ENCODE measurements at regions not wholly inside any gene's neighbourhood (a gene's known extent, or its start where the extent isn't known, plus 50 kb on each side); places are given as distances from the start of the nearest gene placed in this dataset.

- Histone ChIP-seq H2AFZ (ENCODE audit: low read length) (no peak overlapping the region), H3K36me3 (ENCODE audit: insufficient read depth, low read length) (no peaks in the 10 kb centered on the region), H4K20me1 (ENCODE audit: insufficient read depth, low read length) (no peaks in the 10 kb centered on the region), H3K4me3 (ENCODE audit: low read depth, low read length, poor library complexity, severe bottlenecking) (no peak overlapping the region), H3K4me2 (ENCODE audit: low read length) (no peak overlapping the region), H3K27ac (ENCODE audit: low read depth, low read length, poor library complexity, severe bottlenecking) (no peak overlapping the region), H3K4me1 (ENCODE audit: insufficient read depth, low read length, poor library complexity, severe bottlenecking) (no peaks in the 10 kb centered on the region), H3K9me3 (ENCODE audit: low read length) (no peaks in the 10 kb centered on the region), H3K79me2 (ENCODE audit: insufficient read depth, low read depth, low read length) (no peaks in the 10 kb centered on the region), H3K9me2 (ENCODE audit: insufficient read depth, low read length) (no peaks in the 10 kb centered on the region; the same call in 1 of the 2 replicates)
- POLR2A ChIA-PET, result no interaction called here
- no peak for DNase-seq (ENCODE audit: low spot score)
- CTCF ChIA-PET (ENCODE audit: unreplicated experiment), result no interaction called here
- no TSS peak for BruUV-seq (replicated peaks)
- TF ChIP-seq CTCF (conservative IDR thresholded peaks at IDR 0.05; ENCODE audit: low read length) (no peak), EZH2phosphoT487 (IDR thresholded peaks at IDR 0.05; ENCODE audit: borderline replicate concordance, low read depth, low read length) (no peak)
- intact Hi-C loops (cut with micrococcal nuclease; ENCODE audit: unreplicated experiment), result no loop called here
Observed at GRCh38 chr11:37372667-37373066, 774.6 kb upstream of the RAG2 start.

DNA sequence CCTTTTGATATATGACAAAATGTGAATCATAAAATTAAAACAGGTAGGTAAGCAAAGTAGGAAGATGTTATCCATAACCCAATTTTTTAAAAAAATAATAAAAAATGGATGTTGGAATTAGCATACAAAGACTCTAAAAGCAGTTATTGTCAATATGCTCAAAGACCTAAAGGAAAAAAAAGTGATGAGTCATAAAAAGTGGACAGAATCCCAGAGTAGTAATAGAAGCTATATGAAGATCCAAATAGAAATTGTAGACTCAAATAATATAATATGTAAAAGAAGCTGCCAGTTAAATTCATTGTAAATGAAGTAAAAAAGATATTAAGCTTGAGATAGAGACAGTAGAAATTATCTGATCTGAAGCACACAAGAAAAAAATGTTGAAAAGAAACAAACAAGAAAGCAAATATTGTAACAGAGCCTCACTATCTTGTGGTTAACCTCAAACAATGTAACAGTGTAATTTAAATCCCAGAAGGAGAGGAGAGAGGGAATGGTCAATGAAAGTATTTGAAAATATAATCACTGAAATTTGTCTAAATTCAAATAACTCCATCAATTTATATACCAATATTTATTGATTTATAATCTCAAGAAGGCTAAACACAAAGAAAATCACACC, 773.4 kb upstream of the RAG2 start:
- ChIA-PET CTCF (ENCODE audit: unreplicated experiment) (no interaction called here), POLR2A (no interaction called here)
- no peaks in the 10 kb centered on the region for H3K4me1 ChIP-seq (ENCODE audit: insufficient read depth, low read length, poor library complexity, severe bottlenecking)
- no TSS peak for BruUV-seq (replicated peaks)
- DNase-seq (ENCODE audit: low spot score), result no peak
- H3K79me2 ChIP-seq (ENCODE audit: insufficient read depth, low read depth, low read length), result no peaks in the 10 kb centered on the region
- intact Hi-C loops (cut with micrococcal nuclease; ENCODE audit: unreplicated experiment), result no loop called here
- H3K9me3 ChIP-seq (ENCODE audit: low read length), result no peaks in the 10 kb centered on the region
- no peaks in the 10 kb centered on the region for H3K36me3 ChIP-seq (ENCODE audit: insufficient read depth, low read length)
- TF ChIP-seq CTCF (conservative IDR thresholded peaks at IDR 0.05; ENCODE audit: low read length), result no peak
- TF ChIP-seq EZH2phosphoT487 (IDR thresholded peaks at IDR 0.05; ENCODE audit: borderline replicate concordance, low read depth, low read length), result no peak
- no peak overlapping the region for H3K27ac ChIP-seq (ENCODE audit: low read depth, low read length, poor library complexity, severe bottlenecking)
- no peak overlapping the region for H3K4me3 ChIP-seq (ENCODE audit: low read depth, low read length, poor library complexity, severe bottlenecking)
- no peak overlapping the region for H2AFZ ChIP-seq (ENCODE audit: low read length)
- no peaks in the 10 kb centered on the region; the same call in 1 of the 2 replicates for H3K9me2 ChIP-seq (ENCODE audit: insufficient read depth, low read length)
- no peaks in the 10 kb centered on the region for H4K20me1 ChIP-seq (ENCODE audit: insufficient read depth, low read length)
- no peak overlapping the region for H3K4me2 ChIP-seq (ENCODE audit: low read length)

- BruUV-seq (replicated peaks), result no TSS peak
- no peak for DNase-seq (ENCODE audit: low spot score)
- CTCF ChIA-PET (ENCODE audit: unreplicated experiment), result no interaction called here
Observed at GRCh38 chr11:37370817-37371216, 772.8 kb upstream of the RAG2 start.

More at GRCh38 chr11:37370817-37371216, 772.8 kb upstream of the RAG2 start:
- no peaks in the 10 kb centered on the region for H4K20me1 ChIP-seq (ENCODE audit: insufficient read depth, low read length)
- intact Hi-C loops (cut with micrococcal nuclease; ENCODE audit: unreplicated experiment), result no loop called here
- H3K4me3 ChIP-seq (ENCODE audit: low read depth, low read length, poor library complexity, severe bottlenecking), result no peak overlapping the region
- no peak overlapping the region for H3K27ac ChIP-seq (ENCODE audit: low read depth, low read length, poor library complexity, severe bottlenecking)
- POLR2A ChIA-PET, result no interaction called here
- H3K9me2 ChIP-seq (ENCODE audit: insufficient read depth, low read length), result no peaks in the 10 kb centered on the region; the same call in 1 of the 2 replicates
- H3K9me3 ChIP-seq (ENCODE audit: low read length), result no peaks in the 10 kb centered on the region
- no peak overlapping the region for H2AFZ ChIP-seq (ENCODE audit: low read length)
- H3K36me3 ChIP-seq (ENCODE audit: insufficient read depth, low read length), result no peaks in the 10 kb centered on the region
- no peaks in the 10 kb centered on the region for H3K4me1 ChIP-seq (ENCODE audit: insufficient read depth, low read length, poor library complexity, severe bottlenecking)
- TF ChIP-seq EZH2phosphoT487 (IDR thresholded peaks at IDR 0.05; ENCODE audit: borderline replicate concordance, low read depth, low read length), result no peak
- TF ChIP-seq CTCF (conservative IDR thresholded peaks at IDR 0.05; ENCODE audit: low read length), result no peak
- H3K79me2 ChIP-seq (ENCODE audit: insufficient read depth, low read depth, low read length), result no peaks in the 10 kb centered on the region
- no peak overlapping the region for H3K4me2 ChIP-seq (ENCODE audit: low read length)

All from OCI-LY7 (cell line).